Spleen (tissue), 11 donors: ENCODE measurements at regions not wholly inside any gene's neighbourhood (a gene's known extent, or its start where the extent isn't known, plus 50 kb on each side); places are given as distances from the start of the nearest gene placed in this dataset.

Source experiments
- DNase-seq: peaks from one replicate; pipeline ENCODE4 v3.0.0-alpha.2; 2020
- H3K27ac ChIP-seq, 8 donors: fragments of 200-600 bp; sonication (generic) in 7 of 8; 1 replicate in 4 of 8; 2 replicates in 4 of 8; pipeline versions ENCODE4 v1.5.0 to v1.8.0; 2016 to 2021; ENCODE audit warnings: inconsistent platforms in 4 of 8, mild to moderate bottlenecking in 4 of 8, moderate library complexity in 1 of 8
- H3K27me3 ChIP-seq, 7 donors: fragments of 200-600 bp; sonication (generic) in 6 of 7; replicated peaks in 1 of 7; 1 replicate in 4 of 7; 2 replicates in 3 of 7; pipeline versions ENCODE4 v1.5.0 to v1.8.0; 2016 to 2021; ENCODE audit warnings: inconsistent platforms in 3 of 7, mild to moderate bottlenecking in 1 of 7
- H3K36me3 ChIP-seq, 6 donors: fragments of 200-600 bp; sonication (generic) in 5 of 6; 1 replicate in 4 of 6; 2 replicates in 2 of 6; pipeline versions ENCODE4 v1.5.0 to v1.8.0; 2016 to 2021; ENCODE audit warnings: inconsistent platforms in 2 of 6
- H3K4me1 ChIP-seq, 6 donors: fragments of 200-600 bp; sonication (generic) in 5 of 6; 1 replicate in 3 of 6; 2 replicates in 3 of 6; pipeline versions ENCODE4 v1.5.0 to v1.8.0; 2016 to 2021; ENCODE audit warnings: inconsistent platforms in 3 of 6
- H3K4me3 ChIP-seq, 8 donors: fragments of 200-600 bp; sonication (generic) in 7 of 8; 1 replicate in 4 of 8; 2 replicates in 4 of 8; pipeline versions ENCODE4 v1.5.0 to v1.8.0; 2016 to 2021; ENCODE audit warnings: inconsistent platforms in 4 of 8, mild to moderate bottlenecking in 4 of 8, moderate library complexity in 2 of 8
- H3K9me3 ChIP-seq, 8 donors: fragments of 200-600 bp; sonication (generic) in 7 of 8; 1 replicate in 4 of 8; 2 replicates in 4 of 8; pipeline versions ENCODE4 v1.5.0 to v1.8.0; 2016 to 2021; ENCODE audit warnings: inconsistent platforms in 4 of 8
- POLR2A ChIP-seq, 3 donors: fragments of 450-650 bp; IDR thresholded peaks; one replicate each; pipeline ENCODE4 v1.5.1; 2017; ENCODE audit warnings: antibody characterized with exemption in 3 of 3, mild to moderate bottlenecking in 1 of 3
- POLR2AphosphoS5 ChIP-seq, 3 donors: sonication (generic); formaldehyde crosslinking; IDR thresholded peaks; one replicate each; pipeline ENCODE4 v1.5.1; 2017; ENCODE audit warnings: antibody characterized with exemption in 3 of 3
- WGBS, 5 donors: extraction: QIAGEN DNeasy Blood & Tissue Kit in 3 of 5; methylation state at CpG; one replicate each; pipeline versions ENCODE4 v1.1.5 to v1.1.7; 2013 to 2018; 5-methylcytosine and 5-hydroxymethylcytosine counted together
- intact Hi-C: fragments of 100-400 bp; cut with DNase I; formaldehyde crosslinking; loops from one replicate; pipeline ENCODE4 v1.15.0; 2023; ENCODE audit warnings: low total_unique reads
- TF ChIP-seq, protein P1 (sequence below), 11 experiments: fragments of 200-600 bp in 7 of 11; fragments of 450-650 bp in 4 of 11; sonication (generic) in 4 of 11; IDR thresholded peaks in 8 of 11; conservative IDR thresholded peaks in 3 of 11; 1 replicate in 7 of 11; 2 replicates in 4 of 11; pipeline versions ENCODE4 v1.4.0 to v1.8.0; 2016 to 2021; ENCODE audit warnings: antibody characterized with exemption in 11 of 11, inconsistent platforms in 4 of 11, mild to moderate bottlenecking in 1 of 11
- donor health status: healthy with polysubstance abuse.
- donor health status: DM: no; HTN: no; CAD: no; lungs with moderate emphysema.
- donor health status: DM: no; HTN: no; CAD: no.
- donor health status: Bipolar disorder and iron deficiency.
- donor health status: healthy.
- donor health status: DM: no; HTN: no; CAD: no.
- donor health status: DM: yes; HTN: yes; CAD: no.

DNA sequence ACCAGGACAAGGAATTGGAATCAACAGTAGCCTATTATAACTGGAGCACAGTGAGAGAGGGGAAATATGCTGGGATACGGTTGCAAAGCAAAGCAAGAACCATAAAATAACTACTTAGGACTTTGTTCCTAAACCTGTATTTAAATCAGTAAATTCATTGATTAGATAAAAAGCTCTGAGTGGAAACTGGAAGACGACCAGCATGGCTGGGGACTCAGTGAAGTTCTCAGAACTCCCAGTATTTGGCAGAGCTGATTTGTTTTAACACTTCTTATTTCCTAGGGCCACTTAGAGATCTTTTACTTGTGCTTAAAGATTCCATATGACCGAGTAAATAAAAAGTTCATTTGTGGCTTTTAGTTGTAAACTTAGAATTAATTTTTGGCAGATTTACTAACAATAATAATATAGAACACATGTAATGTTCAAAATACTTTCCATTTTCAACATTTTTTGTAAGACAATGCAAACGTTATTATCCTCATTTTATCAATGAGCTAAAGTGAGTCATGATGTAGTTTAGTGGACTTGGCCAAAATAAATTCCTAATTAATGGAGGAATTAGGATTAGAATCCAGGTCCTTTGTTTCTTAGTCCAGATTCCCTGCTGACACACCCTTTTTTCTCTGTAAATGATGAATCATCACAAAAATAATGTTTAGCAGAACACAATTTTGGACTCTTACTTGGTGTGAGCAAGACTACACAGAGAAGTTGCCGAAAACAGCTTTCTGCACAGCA lies 392.9 kb downstream of the GJA1 start:
- H3K4me1 ChIP-seq = no peaks in the 10 kb centered on the region
- 71 to 82% (median 76%) methylated on average over 5 of the region's 5 CpGs for WGBS, 5 donors
- no peak overlapping the region for H3K4me3 ChIP-seq
- no peaks in the 10 kb centered on the region for H3K9me3 ChIP-seq
- H3K36me3 ChIP-seq = no peaks in the 10 kb centered on the region
- TF ChIP-seq POLR2AphosphoS5 (IDR thresholded peaks at IDR 0.05) (no peak), POLR2A (IDR thresholded peaks at IDR 0.05) (no peak)
- TF ChIP-seq, protein P1, sequence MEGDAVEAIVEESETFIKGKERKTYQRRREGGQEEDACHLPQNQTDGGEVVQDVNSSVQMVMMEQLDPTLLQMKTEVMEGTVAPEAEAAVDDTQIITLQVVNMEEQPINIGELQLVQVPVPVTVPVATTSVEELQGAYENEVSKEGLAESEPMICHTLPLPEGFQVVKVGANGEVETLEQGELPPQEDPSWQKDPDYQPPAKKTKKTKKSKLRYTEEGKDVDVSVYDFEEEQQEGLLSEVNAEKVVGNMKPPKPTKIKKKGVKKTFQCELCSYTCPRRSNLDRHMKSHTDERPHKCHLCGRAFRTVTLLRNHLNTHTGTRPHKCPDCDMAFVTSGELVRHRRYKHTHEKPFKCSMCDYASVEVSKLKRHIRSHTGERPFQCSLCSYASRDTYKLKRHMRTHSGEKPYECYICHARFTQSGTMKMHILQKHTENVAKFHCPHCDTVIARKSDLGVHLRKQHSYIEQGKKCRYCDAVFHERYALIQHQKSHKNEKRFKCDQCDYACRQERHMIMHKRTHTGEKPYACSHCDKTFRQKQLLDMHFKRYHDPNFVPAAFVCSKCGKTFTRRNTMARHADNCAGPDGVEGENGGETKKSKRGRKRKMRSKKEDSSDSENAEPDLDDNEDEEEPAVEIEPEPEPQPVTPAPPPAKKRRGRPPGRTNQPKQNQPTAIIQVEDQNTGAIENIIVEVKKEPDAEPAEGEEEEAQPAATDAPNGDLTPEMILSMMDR (IDR thresholded peaks at IDR 0.05 in 8 of 11, conservative IDR thresholded peaks at IDR 0.05 in 3 of 11) = no peak
- H3K27ac ChIP-seq = no peak overlapping the region
- no peak for DNase-seq
- no peaks in the 10 kb centered on the region for H3K27me3 ChIP-seq
- intact Hi-C loops = no loop called here

GRCh38 chr6:121830736-121831135 lies 395.3 kb downstream of the GJA1 start:
- whole genome bisulfite sequencing, 5 donors = 75 to 84% (median 82%) methylated on average over 1 of the region's 1 CpG
- H3K9me3 ChIP-seq = no peaks in the 10 kb centered on the region
- H3K27ac ChIP-seq = no peak overlapping the region
- H3K36me3 ChIP-seq = no peaks in the 10 kb centered on the region
- DNase-seq = no peak
- H3K4me3 ChIP-seq = no peak overlapping the region
- no peaks in the 10 kb centered on the region for H3K4me1 ChIP-seq
- TF ChIP-seq POLR2A (IDR thresholded peaks at IDR 0.05) (no peak), POLR2AphosphoS5 (IDR thresholded peaks at IDR 0.05) (no peak)
- TF ChIP-seq, protein P1 (IDR thresholded peaks at IDR 0.05 in 8 of 11, conservative IDR thresholded peaks at IDR 0.05 in 3 of 11) = no peak
- no peaks in the 10 kb centered on the region for H3K27me3 ChIP-seq
- intact Hi-C loops = no loop called here

DNA sequence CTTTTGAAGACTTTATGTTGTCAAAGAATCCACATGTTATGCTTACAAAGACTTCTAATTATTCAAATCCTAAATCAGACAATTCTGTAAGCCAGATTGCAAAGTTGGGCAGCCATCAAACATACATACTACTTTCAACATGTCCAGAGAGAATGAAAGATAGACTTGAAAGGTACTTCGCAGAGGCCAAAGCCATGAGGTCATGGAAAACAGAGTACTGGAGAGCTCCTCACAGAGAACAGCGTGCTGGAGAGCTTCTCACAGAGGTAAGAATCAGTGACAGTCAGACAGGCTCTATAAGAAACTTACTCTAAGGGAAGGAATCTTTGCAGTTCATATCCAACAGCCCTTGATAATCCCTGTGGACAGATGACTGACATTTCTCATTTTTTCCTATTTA lies 400.2 kb downstream of the GJA1 start:
- 83 to 95% (median 90%) methylated on average over 2 of the region's 2 CpGs for WGBS, 5 donors
- Histone ChIP-seq H3K4me3 (no peak overlapping the region), H3K36me3 (no peaks in the 10 kb centered on the region), H3K4me1 (no peaks in the 10 kb centered on the region), H3K9me3 (no peaks in the 10 kb centered on the region), H3K27me3 (no peaks in the 10 kb centered on the region), H3K27ac (no peak overlapping the region)
- intact Hi-C loops = no loop called here
- DNase-seq = no peak
- TF ChIP-seq POLR2A (IDR thresholded peaks at IDR 0.05) (no peak), POLR2AphosphoS5 (IDR thresholded peaks at IDR 0.05) (no peak)
- TF ChIP-seq, protein P1 (IDR thresholded peaks at IDR 0.05 in 8 of 11, conservative IDR thresholded peaks at IDR 0.05 in 3 of 11) = no peak

GRCh38 chr6:121837545-121838229 lies 402.2 kb downstream of the GJA1 start:
- H3K9me3 ChIP-seq = no peaks in the 10 kb centered on the region
- 71 to 89% (median 77%) methylated on average over 4 of the region's 4 CpGs for WGBS, 5 donors
- no peaks in the 10 kb centered on the region for H3K27me3 ChIP-seq
- no peak overlapping the region for H3K4me3 ChIP-seq
- no peaks in the 10 kb centered on the region for H3K4me1 ChIP-seq
- intact Hi-C loops = no loop called here
- DNase-seq = no peak
- H3K36me3 ChIP-seq = no peaks in the 10 kb centered on the region
- H3K27ac ChIP-seq = no peak overlapping the region
- TF ChIP-seq POLR2A (IDR thresholded peaks at IDR 0.05) = no peak
- TF ChIP-seq POLR2AphosphoS5 (IDR thresholded peaks at IDR 0.05) = no peak
- TF ChIP-seq, protein P1 (IDR thresholded peaks at IDR 0.05 in 8 of 11, conservative IDR thresholded peaks at IDR 0.05 in 3 of 11) = no peak
